Iris pigment epithelial cell (primary cell): ENCODE measurements at regions not wholly inside any gene's neighbourhood (a gene's known extent, or its start where the extent isn't known, plus 50 kb on each side); places are given as distances from the start of the nearest gene placed in this dataset.

Experiments used
- DNase-seq: peaks from one replicate; pipeline ENCODE4 v3.0.0-alpha.2; 2011; ENCODE audit warnings: low read depth

GRCh38 chr6:159118924-159119323 lies 50.3 kb upstream of the FNDC1 start:
- DNase-seq: no peak

- no peak for DNase-seq
These were observed 51.6 kb upstream of the FNDC1 start for GRCh38 chr6:159117563-159117962.

- DNase-seq: peak; percentile 48
These were observed 52.2 kb upstream of the FNDC1 start for GRCh38 chr6:159117046-159117445.

- no peak for DNase-seq
These were observed 52.9 kb upstream of the FNDC1 start for GRCh38 chr6:159116343-159116742.

- DNase-seq: peak; percentile 14
These were observed 54.6 kb upstream of the FNDC1 start for GRCh38 chr6:159114569-159114968.

- no peak for DNase-seq
These were observed 56.0 kb upstream of the FNDC1 start for GRCh38 chr6:159113223-159113622.

- DNase-seq: no peak
These were observed 56.5 kb upstream of the FNDC1 start for GRCh38 chr6:159112714-159113113.

- no peak for DNase-seq
These were observed 58.5 kb upstream of the FNDC1 start for GRCh38 chr6:159110748-159111147.

GRCh38 chr6:159110013-159110412 lies 59.2 kb upstream of the FNDC1 start:
- peak; percentile 70 for DNase-seq

- DNase-seq: no peak
These were observed 59.8 kb upstream of the FNDC1 start for GRCh38 chr6:159109391-159109790.

GRCh38 chr6:159108426-159108985 lies 60.7 kb upstream of the FNDC1 start:
- no peak for DNase-seq

GRCh38 chr6:159107451-159108260 lies 61.5 kb upstream of the FNDC1 start:
- DNase-seq: no peak

- peak; percentile 55 for DNase-seq
These were observed 61.9 kb upstream of the TAGAP start for GRCh38 chr6:159106627-159107241.

- DNase-seq: no peak
These were observed 60.9 kb upstream of the TAGAP start for GRCh38 chr6:159105716-159106115.

GRCh38 chr6:159104931-159105330 lies 60.1 kb upstream of the TAGAP start:
- DNase-seq: no peak

GRCh38 chr6:159104163-159104925 lies 59.6 kb upstream of the TAGAP start:
- peak; percentile 51 for DNase-seq

GRCh38 chr6:159103396-159104162 lies 58.8 kb upstream of the TAGAP start:
- no peak for DNase-seq

GRCh38 chr6:159102373-159103160 lies 57.8 kb upstream of the TAGAP start:
- DNase-seq: no peak

GRCh38 chr6:159101656-159102055 lies 56.9 kb upstream of the TAGAP start:
- no peak for DNase-seq

GRCh38 chr6:159100395-159101182 lies 55.8 kb upstream of the TAGAP start:
- DNase-seq: no peak
